Neural cell (in vitro differentiated cells): ENCODE measurements at regions not wholly inside any gene's neighbourhood (a gene's known extent, or its start where the extent isn't known, plus 50 kb on each side); places are given as distances from the start of the nearest gene placed in this dataset.

Experiments used
- H2AFZ ChIP-seq: fragments of 200-600, 300-800 bp; sonication (generic), shearing (Covaris generic); 2 replicates; pipeline ENCODE4 v1.6.0; 2014; ENCODE audit warnings: low read depth, mild to moderate bottlenecking, antibody characterized with exemption, low read length, moderate library complexity
- H3F3A ChIP-seq: fragments of 200-600 bp; shearing (Covaris generic); 2 replicates; pipeline ENCODE4 v1.6.1; 2016; ENCODE audit warnings: mild to moderate bottlenecking, moderate library complexity, mixed read lengths, antibody characterized with exemption, low read length; ENCODE audit not compliant: insufficient read depth, poor library complexity, severe bottlenecking
- H3K27ac ChIP-seq: fragments of 200-600, 300-800 bp; sonication (generic), shearing (Covaris generic); 2 replicates; pipeline ENCODE4 v1.5.1; 2014; ENCODE audit warnings: mild to moderate bottlenecking, low read length, moderate library complexity
- H3K27me3 ChIP-seq: fragments of 300-800, 200-600 bp; sonication (generic), shearing (Covaris generic); 2 replicates; pipeline ENCODE4 v1.6.0; 2014; ENCODE audit warnings: mild to moderate bottlenecking, low read depth, low read length, moderate library complexity; ENCODE audit not compliant: insufficient read depth
- H3K36me3 ChIP-seq: fragments of 300-800, 200-600 bp; sonication (generic), shearing (Covaris generic); 2 replicates; pipeline ENCODE4 v1.5.1; 2014; ENCODE audit warnings: mild to moderate bottlenecking, antibody characterized with exemption, low read length, moderate library complexity; ENCODE audit not compliant: insufficient read depth
- H3K4me2 ChIP-seq: fragments of 300-800, 200-600 bp; sonication (generic), shearing (Covaris generic); 2 replicates; pipeline ENCODE4 v1.6.0; 2014; ENCODE audit warnings: mild to moderate bottlenecking, low read length
- H3K4me3 ChIP-seq: fragments of 300-800, 200-600 bp; sonication (generic), shearing (Covaris generic); 2 replicates; pipeline ENCODE4 v1.5.1; 2014; ENCODE audit warnings: mild to moderate bottlenecking, low read length, moderate library complexity
- H3K79me2 ChIP-seq: fragments of 200-600 bp; shearing (Covaris generic); replicated peaks from 2 replicates; pipeline ENCODE4 v1.6.0; 2014; ENCODE audit warnings: mild to moderate bottlenecking, low read length, moderate library complexity; ENCODE audit not compliant: insufficient read depth
- H3K9ac ChIP-seq: fragments of 300-800, 200-600 bp; sonication (generic), shearing (Covaris generic); 2 replicates; pipeline ENCODE4 v1.6.1; 2016; ENCODE audit warnings: mild to moderate bottlenecking, low read length, mixed read lengths
- H3K9me2 ChIP-seq: fragments of 200-600 bp; shearing (Covaris generic); 2 replicates; pipeline ENCODE4 v1.6.1; 2016; ENCODE audit warnings: mild to moderate bottlenecking, low read length, mixed read lengths; ENCODE audit not compliant: insufficient read depth
- H3K9me3 ChIP-seq: fragments of 200-600, 300-800 bp; sonication (generic), shearing (Covaris generic); 2 replicates; pipeline ENCODE4 v1.6.1; 2016; ENCODE audit warnings: mild to moderate bottlenecking, mixed run types, low read length, moderate library complexity, mixed read lengths
- H4K20me1 ChIP-seq: fragments of 200-600 bp; shearing (Covaris generic); 2 replicates; pipeline ENCODE4 v1.6.1; 2016; ENCODE audit warnings: mild to moderate bottlenecking, mixed run types; ENCODE audit not compliant: insufficient read depth
- EP300 ChIP-seq: fragments of 450-650 bp; conservative IDR thresholded peaks from 2 replicates; pipeline ENCODE4 v1.6.1; 2014; ENCODE audit warnings: antibody characterized with exemption, mild to moderate bottlenecking, moderate library complexity; ENCODE audit not compliant: poor library complexity, severe bottlenecking
- EZH2 ChIP-seq: fragments of 200-600, 300-800 bp; shearing (Covaris generic), sonication (generic); IDR thresholded peaks from 2 replicates; pipeline ENCODE4 v1.6.1; 2014; ENCODE audit warnings: antibody characterized with exemption, low read length, borderline replicate concordance, mild to moderate bottlenecking; ENCODE audit not compliant: insufficient read depth, poor library complexity, severe bottlenecking
- MXI1 ChIP-seq: fragments of 450-650 bp; conservative IDR thresholded peaks from 2 replicates; pipeline ENCODE4 v1.6.1; 2014; ENCODE audit warnings: antibody characterized with exemption, mild to moderate bottlenecking; ENCODE audit not compliant: poor library complexity, severe bottlenecking
- POLR2AphosphoS5 ChIP-seq: IDR thresholded peaks from 2 replicates; pipeline ENCODE4 v1.6.1; 2012
- RAD21 ChIP-seq: fragments of 450-650 bp; conservative IDR thresholded peaks from 2 replicates; pipeline ENCODE4 v1.6.1; 2014; ENCODE audit warnings: antibody characterized with exemption, mild to moderate bottlenecking, moderate library complexity
- SMC3 ChIP-seq: fragments of 450-650 bp; conservative IDR thresholded peaks from 2 replicates; pipeline ENCODE4 v1.6.1; 2014; ENCODE audit warnings: antibody characterized with exemption, mild to moderate bottlenecking, moderate library complexity; ENCODE audit not compliant: poor library complexity
- TAF1 ChIP-seq: IDR thresholded peaks from 2 replicates; pipeline ENCODE4 v1.6.1; 2012; ENCODE audit warnings: low read depth
- TF ChIP-seq, protein P1 (sequence below): IDR thresholded peaks from 2 replicates; pipeline ENCODE4 v1.6.1; 2012; ENCODE audit warnings: borderline replicate concordance
- TF ChIP-seq, protein P2 (sequence below): fragments of 450-650 bp; IDR thresholded peaks from 2 replicates; pipeline ENCODE4 v1.5.1; 2014; ENCODE audit warnings: antibody characterized with exemption, mild to moderate bottlenecking, moderate library complexity; ENCODE audit not compliant: poor library complexity, severe bottlenecking

DNA sequence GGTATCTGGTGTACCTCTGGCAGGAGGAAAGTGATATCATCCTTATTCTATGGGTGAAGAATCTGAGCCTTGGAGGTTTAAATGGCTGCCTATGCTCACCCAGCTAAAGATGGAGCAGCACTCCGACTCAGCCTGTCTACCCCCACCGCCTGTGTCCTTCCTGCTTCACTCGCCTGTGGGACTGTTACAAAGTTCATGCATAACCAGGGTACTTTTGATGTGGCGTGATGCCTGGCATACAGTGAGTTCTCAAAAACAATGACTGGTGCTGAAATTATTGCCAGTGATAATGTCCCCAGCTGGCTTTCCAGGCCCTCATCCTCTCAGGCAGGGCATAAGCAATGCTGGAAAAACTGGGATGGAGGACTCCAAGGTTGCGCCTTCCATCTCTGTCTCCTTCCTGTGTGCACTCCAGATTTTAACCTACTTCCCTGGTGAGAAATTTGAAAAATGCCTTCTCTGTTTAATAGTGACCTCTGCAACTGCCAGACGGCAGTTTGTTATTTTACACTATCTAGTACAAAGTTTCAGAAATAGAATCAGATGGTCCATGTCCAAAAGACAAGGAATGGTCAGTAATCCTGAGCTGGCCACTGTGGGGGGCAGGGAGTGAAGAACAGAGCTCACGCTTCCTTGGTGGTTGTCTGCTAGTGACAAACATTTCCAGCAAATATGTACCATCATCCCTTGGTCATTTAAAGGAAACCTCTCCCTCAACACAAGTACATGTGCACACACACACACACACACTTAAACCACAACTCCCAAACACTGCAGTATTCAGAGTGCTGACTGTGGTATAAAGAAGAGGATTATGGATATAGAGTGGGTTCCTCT lies 86.5 kb upstream of the NMNAT3 start:
- Histone ChIP-seq H3K9ac (no peak overlapping the region), H2AFZ (no peak overlapping the region), H3K4me2 (no peak overlapping the region)

DNA sequence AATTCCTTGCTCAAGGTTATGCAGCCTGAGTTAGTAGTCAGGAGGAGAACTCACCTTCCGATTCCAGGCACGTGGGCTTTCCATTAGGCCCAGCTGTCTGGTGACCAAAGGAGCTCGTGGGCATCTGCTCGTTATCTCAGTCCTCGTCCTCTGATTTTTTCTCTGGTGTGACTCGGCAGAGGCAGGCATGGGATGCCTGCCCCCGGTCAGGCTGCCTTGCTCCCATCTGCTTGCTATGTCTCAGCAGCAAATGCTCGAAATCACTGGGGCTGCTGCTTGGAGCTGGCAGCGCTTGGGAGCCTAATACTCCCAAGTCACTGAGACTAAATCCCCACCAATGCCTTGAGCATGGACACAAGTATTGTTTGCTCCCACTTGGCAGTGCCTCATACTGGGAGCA lies 84.5 kb upstream of the NMNAT3 start:
- Histone ChIP-seq H3K79me2 (no peaks in the 10 kb centered on the region), H3K4me3 (no peak overlapping the region), H3F3A (no peaks in the 10 kb centered on the region), H3K9me3 (no peaks in the 10 kb centered on the region), H2AFZ (no peak overlapping the region), H3K36me3 (no peaks in the 10 kb centered on the region), H3K9me2 (no peaks in the 10 kb centered on the region), H3K4me2 (no peak overlapping the region), H3K27ac (no peak overlapping the region), H3K9ac (no peak overlapping the region), H4K20me1 (no peaks in the 10 kb centered on the region), H3K27me3 (no peaks in the 10 kb centered on the region)
- TF ChIP-seq RAD21 (no peak), TAF1 (no peak), EP300 (no peak), MXI1 (no peak), POLR2AphosphoS5 (no peak), SMC3 (no peak), EZH2 (no peak)
- TF ChIP-seq, protein P1, sequence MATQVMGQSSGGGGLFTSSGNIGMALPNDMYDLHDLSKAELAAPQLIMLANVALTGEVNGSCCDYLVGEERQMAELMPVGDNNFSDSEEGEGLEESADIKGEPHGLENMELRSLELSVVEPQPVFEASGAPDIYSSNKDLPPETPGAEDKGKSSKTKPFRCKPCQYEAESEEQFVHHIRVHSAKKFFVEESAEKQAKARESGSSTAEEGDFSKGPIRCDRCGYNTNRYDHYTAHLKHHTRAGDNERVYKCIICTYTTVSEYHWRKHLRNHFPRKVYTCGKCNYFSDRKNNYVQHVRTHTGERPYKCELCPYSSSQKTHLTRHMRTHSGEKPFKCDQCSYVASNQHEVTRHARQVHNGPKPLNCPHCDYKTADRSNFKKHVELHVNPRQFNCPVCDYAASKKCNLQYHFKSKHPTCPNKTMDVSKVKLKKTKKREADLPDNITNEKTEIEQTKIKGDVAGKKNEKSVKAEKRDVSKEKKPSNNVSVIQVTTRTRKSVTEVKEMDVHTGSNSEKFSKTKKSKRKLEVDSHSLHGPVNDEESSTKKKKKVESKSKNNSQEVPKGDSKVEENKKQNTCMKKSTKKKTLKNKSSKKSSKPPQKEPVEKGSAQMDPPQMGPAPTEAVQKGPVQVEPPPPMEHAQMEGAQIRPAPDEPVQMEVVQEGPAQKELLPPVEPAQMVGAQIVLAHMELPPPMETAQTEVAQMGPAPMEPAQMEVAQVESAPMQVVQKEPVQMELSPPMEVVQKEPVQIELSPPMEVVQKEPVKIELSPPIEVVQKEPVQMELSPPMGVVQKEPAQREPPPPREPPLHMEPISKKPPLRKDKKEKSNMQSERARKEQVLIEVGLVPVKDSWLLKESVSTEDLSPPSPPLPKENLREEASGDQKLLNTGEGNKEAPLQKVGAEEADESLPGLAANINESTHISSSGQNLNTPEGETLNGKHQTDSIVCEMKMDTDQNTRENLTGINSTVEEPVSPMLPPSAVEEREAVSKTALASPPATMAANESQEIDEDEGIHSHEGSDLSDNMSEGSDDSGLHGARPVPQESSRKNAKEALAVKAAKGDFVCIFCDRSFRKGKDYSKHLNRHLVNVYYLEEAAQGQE: no peak
- TF ChIP-seq, protein P2, sequence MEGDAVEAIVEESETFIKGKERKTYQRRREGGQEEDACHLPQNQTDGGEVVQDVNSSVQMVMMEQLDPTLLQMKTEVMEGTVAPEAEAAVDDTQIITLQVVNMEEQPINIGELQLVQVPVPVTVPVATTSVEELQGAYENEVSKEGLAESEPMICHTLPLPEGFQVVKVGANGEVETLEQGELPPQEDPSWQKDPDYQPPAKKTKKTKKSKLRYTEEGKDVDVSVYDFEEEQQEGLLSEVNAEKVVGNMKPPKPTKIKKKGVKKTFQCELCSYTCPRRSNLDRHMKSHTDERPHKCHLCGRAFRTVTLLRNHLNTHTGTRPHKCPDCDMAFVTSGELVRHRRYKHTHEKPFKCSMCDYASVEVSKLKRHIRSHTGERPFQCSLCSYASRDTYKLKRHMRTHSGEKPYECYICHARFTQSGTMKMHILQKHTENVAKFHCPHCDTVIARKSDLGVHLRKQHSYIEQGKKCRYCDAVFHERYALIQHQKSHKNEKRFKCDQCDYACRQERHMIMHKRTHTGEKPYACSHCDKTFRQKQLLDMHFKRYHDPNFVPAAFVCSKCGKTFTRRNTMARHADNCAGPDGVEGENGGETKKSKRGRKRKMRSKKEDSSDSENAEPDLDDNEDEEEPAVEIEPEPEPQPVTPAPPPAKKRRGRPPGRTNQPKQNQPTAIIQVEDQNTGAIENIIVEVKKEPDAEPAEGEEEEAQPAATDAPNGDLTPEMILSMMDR: no peak

More for the DNA sequence above, 86.5 kb upstream of the NMNAT3 start:
- no peak for TF ChIP-seq MXI1
- no peak for TF ChIP-seq SMC3
- no peak for TF ChIP-seq EP300
- Histone ChIP-seq H3K9me2 (no peaks in the 10 kb centered on the region), H3K79me2 (no peaks in the 10 kb centered on the region), H3K36me3 (no peaks in the 10 kb centered on the region), H3K9me3 (no peaks in the 10 kb centered on the region), H3F3A (no peaks in the 10 kb centered on the region), H3K4me3 (no peak overlapping the region), H3K27me3 (no peaks in the 10 kb centered on the region), H3K27ac (no peak overlapping the region), H4K20me1 (no peaks in the 10 kb centered on the region)
